Panc1 (cell line): ENCODE measurements at regions not wholly inside any gene's neighbourhood (a gene's known extent, or its start where the extent isn't known, plus 50 kb on each side); places are given as distances from the start of the nearest gene placed in this dataset.

Source experiments
- ATAC-seq: fragments of 200-7000 bp; cut with Tn5 transposase; 2 replicates; pipeline ENCODE4 v1.9.1; 2020; ENCODE audit warnings: mild to moderate bottlenecking, moderate library complexity
- BruUV-seq: library from RNA; stranded (reverse); fragments of 400-500 nt; replicated peaks from 2 replicates; lab custom pipeline; 2021; lab: Mats Ljungman, UMichigan
- CTCF ChIA-PET: fragments of 300-600 bp; sonication (Branson Sonifier 250); formaldehyde crosslinking; loops from one replicate; lab custom pipeline; 2022; ENCODE audit warnings: antibody characterized with exemption; lab: Charles Lee
- POLR2A ChIA-PET: fragments of 300-600 bp; sonication (Branson Sonifier 250); formaldehyde crosslinking; loops from one replicate; lab custom pipeline; 2022; ENCODE audit warnings: antibody characterized with exemption; lab: Charles Lee
- DNase-seq: peaks from one replicate; pipeline ENCODE4 v3.0.0-alpha.2; 2010; ENCODE audit warnings: low read depth, low spot score
- H3K27ac ChIP-seq: 2 replicates; pipeline ENCODE4 v1.5.1; 2011; ENCODE audit warnings: mild to moderate bottlenecking, low read length, inconsistent platforms
- H3K27me3 ChIP-seq: fragments of 200-500 bp; sonication (Bioruptor generic); 2 replicates; pipeline ENCODE4 v1.6.0; 2014; ENCODE audit warnings: low read length, inconsistent platforms; ENCODE audit not compliant: control insufficient read depth, insufficient read depth
- H3K36me3 ChIP-seq: fragments of 200-500 bp; sonication (Bioruptor generic); 2 replicates; pipeline ENCODE4 v1.5.1; 2014; ENCODE audit warnings: inconsistent platforms, mild to moderate bottlenecking, low read length, moderate library complexity; ENCODE audit not compliant: control insufficient read depth, insufficient read depth
- H3K4me1 ChIP-seq: 2 replicates; pipeline ENCODE4 v1.5.1; 2011; ENCODE audit warnings: inconsistent platforms, mild to moderate bottlenecking, low read length, moderate library complexity; ENCODE audit not compliant: control insufficient read depth, insufficient read depth
- H3K4me3 ChIP-seq, 2 experiments: 2 replicates each; pipeline ENCODE4 v1.5.1; 2011 to 2012; ENCODE audit warnings: low read depth in 2 of 2, low read length in 2 of 2, mild to moderate bottlenecking in 2 of 2, inconsistent platforms in 1 of 2, moderate library complexity in 1 of 2
- H3K9me3 ChIP-seq: fragments of 200-500 bp; sonication (Bioruptor generic); 2 replicates; pipeline ENCODE4 v1.5.1; 2014; ENCODE audit warnings: low read depth, mild to moderate bottlenecking, inconsistent platforms, low read length, moderate library complexity; ENCODE audit not compliant: control insufficient read depth, insufficient read depth
- POLR2AphosphoS5 ChIP-seq: IDR thresholded peaks from 2 replicates; pipeline ENCODE4 v1.6.1; 2012; ENCODE audit warnings: mild to moderate bottlenecking, low read depth, low read length, moderate library complexity
- SIN3A ChIP-seq: IDR thresholded peaks from 2 replicates; pipeline ENCODE4 v1.6.1; 2012; ENCODE audit warnings: low read depth, mild to moderate bottlenecking, low read length, moderate library complexity, borderline replicate concordance; ENCODE audit not compliant: insufficient read depth
- TCF7L2 ChIP-seq: IDR thresholded peaks from 2 replicates; pipeline ENCODE4 v1.6.1; 2011; ENCODE audit warnings: mild to moderate bottlenecking, low read depth, low read length, inconsistent platforms
- in situ Hi-C: cut with HindIII; loops from 2 replicates; pipeline ENCODE4 v1.10.0; 2016; ENCODE audit warnings: low sequenced_read_pairs, low pct_unique_long_range_greater_than_20kb
- intact Hi-C: fragments of 100-400 bp; cut with micrococcal nuclease; formaldehyde crosslinking; loops from one replicate; pipeline ENCODE4 v1.10.0; 2022; ENCODE audit not compliant: unreplicated experiment
- TF ChIP-seq, protein P1 (sequence below), 2 experiments: IDR thresholded peaks; 2 replicates each; pipeline ENCODE4 v1.6.1; 2011 to 2012; ENCODE audit warnings: low read depth in 2 of 2, control low read depth in 1 of 2, low read length in 1 of 2, mild to moderate bottlenecking in 1 of 2, moderate library complexity in 1 of 2; ENCODE audit not compliant: insufficient read depth in 1 of 2
- TF ChIP-seq, protein P2 (sequence below): fragments of 450-650 bp; IDR thresholded peaks from 2 replicates; pipeline ENCODE4 v1.5.1; 2017; ENCODE audit warnings: mild to moderate bottlenecking

- POLR2A ChIA-PET, result no interaction called here
- no peak overlapping the region for H3K27ac ChIP-seq
- H3K4me3 ChIP-seq, result no peak overlapping the region
- H3K9me3 ChIP-seq, result no peaks in the 10 kb centered on the region
- CTCF ChIA-PET, result no interaction called here
- ATAC-seq (no peak), DNase-seq (no peak)
- H3K36me3 ChIP-seq, result no peaks in the 10 kb centered on the region
- intact Hi-C loops (no loop called here), in situ Hi-C loops (no loop called here)
- no peaks in the 10 kb centered on the region for H3K27me3 ChIP-seq
- H3K4me1 ChIP-seq, result no peaks in the 10 kb centered on the region
- TF ChIP-seq, protein P1, sequence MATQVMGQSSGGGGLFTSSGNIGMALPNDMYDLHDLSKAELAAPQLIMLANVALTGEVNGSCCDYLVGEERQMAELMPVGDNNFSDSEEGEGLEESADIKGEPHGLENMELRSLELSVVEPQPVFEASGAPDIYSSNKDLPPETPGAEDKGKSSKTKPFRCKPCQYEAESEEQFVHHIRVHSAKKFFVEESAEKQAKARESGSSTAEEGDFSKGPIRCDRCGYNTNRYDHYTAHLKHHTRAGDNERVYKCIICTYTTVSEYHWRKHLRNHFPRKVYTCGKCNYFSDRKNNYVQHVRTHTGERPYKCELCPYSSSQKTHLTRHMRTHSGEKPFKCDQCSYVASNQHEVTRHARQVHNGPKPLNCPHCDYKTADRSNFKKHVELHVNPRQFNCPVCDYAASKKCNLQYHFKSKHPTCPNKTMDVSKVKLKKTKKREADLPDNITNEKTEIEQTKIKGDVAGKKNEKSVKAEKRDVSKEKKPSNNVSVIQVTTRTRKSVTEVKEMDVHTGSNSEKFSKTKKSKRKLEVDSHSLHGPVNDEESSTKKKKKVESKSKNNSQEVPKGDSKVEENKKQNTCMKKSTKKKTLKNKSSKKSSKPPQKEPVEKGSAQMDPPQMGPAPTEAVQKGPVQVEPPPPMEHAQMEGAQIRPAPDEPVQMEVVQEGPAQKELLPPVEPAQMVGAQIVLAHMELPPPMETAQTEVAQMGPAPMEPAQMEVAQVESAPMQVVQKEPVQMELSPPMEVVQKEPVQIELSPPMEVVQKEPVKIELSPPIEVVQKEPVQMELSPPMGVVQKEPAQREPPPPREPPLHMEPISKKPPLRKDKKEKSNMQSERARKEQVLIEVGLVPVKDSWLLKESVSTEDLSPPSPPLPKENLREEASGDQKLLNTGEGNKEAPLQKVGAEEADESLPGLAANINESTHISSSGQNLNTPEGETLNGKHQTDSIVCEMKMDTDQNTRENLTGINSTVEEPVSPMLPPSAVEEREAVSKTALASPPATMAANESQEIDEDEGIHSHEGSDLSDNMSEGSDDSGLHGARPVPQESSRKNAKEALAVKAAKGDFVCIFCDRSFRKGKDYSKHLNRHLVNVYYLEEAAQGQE (IDR thresholded peaks at IDR 0.05; ENCODE audit: insufficient read depth in 1 of 2, low read depth in 2 of 2, low read length in 1 of 2), result no peak
- TF ChIP-seq SIN3A (no peak), POLR2AphosphoS5 (no peak), TCF7L2 (no peak)
- TF ChIP-seq, protein P2, sequence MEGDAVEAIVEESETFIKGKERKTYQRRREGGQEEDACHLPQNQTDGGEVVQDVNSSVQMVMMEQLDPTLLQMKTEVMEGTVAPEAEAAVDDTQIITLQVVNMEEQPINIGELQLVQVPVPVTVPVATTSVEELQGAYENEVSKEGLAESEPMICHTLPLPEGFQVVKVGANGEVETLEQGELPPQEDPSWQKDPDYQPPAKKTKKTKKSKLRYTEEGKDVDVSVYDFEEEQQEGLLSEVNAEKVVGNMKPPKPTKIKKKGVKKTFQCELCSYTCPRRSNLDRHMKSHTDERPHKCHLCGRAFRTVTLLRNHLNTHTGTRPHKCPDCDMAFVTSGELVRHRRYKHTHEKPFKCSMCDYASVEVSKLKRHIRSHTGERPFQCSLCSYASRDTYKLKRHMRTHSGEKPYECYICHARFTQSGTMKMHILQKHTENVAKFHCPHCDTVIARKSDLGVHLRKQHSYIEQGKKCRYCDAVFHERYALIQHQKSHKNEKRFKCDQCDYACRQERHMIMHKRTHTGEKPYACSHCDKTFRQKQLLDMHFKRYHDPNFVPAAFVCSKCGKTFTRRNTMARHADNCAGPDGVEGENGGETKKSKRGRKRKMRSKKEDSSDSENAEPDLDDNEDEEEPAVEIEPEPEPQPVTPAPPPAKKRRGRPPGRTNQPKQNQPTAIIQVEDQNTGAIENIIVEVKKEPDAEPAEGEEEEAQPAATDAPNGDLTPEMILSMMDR, result no peak
- BruUV-seq, result no TSS peak
These were observed 472.4 kb upstream of the HS3ST1 start for GRCh38 chr4:11901089-11901488.

DNA sequence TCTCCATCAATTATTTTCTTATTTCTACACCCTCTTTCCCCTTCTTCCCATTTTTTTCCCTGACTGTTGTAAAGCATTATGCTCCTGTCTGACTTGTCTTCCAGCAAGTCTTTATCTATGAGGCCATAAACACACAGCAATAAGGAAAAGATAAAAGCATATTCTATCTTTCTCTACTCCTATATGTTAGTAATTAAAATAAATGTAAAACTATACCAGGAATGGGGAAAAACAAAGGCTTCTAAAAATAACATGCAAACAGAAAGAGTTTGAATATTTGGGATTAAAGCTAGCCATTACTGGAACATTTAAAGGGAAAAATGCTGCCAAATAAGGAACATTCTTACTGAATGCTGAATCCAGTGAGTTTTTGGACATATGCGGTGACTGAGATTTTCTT, 471.7 kb upstream of the HS3ST1 start:
- in situ Hi-C loops, result no loop called here
- CTCF ChIA-PET, result no interaction called here
- BruUV-seq, result no TSS peak

More for the DNA sequence above, 471.7 kb upstream of the HS3ST1 start:
- intact Hi-C loops, result no loop called here
- Histone ChIP-seq H3K27ac (no peak overlapping the region), H3K27me3 (no peaks in the 10 kb centered on the region), H3K4me3 (no peak overlapping the region), H3K4me1 (no peaks in the 10 kb centered on the region), H3K9me3 (no peaks in the 10 kb centered on the region), H3K36me3 (no peaks in the 10 kb centered on the region)
- POLR2A ChIA-PET, result no interaction called here
- no peak for TF ChIP-seq SIN3A
- TF ChIP-seq, protein P1 (IDR thresholded peaks at IDR 0.05; ENCODE audit: insufficient read depth in 1 of 2, low read depth in 2 of 2, low read length in 1 of 2), result no peak
- TF ChIP-seq, protein P2, result no peak
- no peak for DNase-seq
- no peak for ATAC-seq
